ENCODE measurements at regions not wholly inside any gene's neighbourhood (a gene's known extent, or its start where the extent isn't known, plus 50 kb on each side); places are given as distances from the start of the nearest gene placed in this dataset.

GRCh38 chr3:188031121-188031520 is 122.8 kb upstream of the LPP start:
- no peaks in the 10 kb centered on the region for H3K9me3 ChIP-seq (ENCODE audit: control insufficient read depth, low read depth, low read length)
- peak in 1 of 2 donors; percentile 43 for DNase-seq
- no peaks in the 10 kb centered on the region for H3K36me3 ChIP-seq (ENCODE audit: control insufficient read depth, insufficient read depth, low read length)
- no peaks in the 10 kb centered on the region for H3K27me3 ChIP-seq (ENCODE audit: control insufficient read depth, insufficient read depth, low read length)
- no CpG with 5 or more reads among the region's 2 CpGs for WGBS (ENCODE audit: insufficient coverage, low lambda C conversion rate)
- H3K27ac ChIP-seq (ENCODE audit: low read length), result no peak overlapping the region
- H3K4me3 ChIP-seq (ENCODE audit: low read length), result no peak overlapping the region
- H3K4me1 ChIP-seq (ENCODE audit: control insufficient read depth, insufficient read depth, low read length), result peaks cover 15% of the 10 kb centered on the region

DNA sequence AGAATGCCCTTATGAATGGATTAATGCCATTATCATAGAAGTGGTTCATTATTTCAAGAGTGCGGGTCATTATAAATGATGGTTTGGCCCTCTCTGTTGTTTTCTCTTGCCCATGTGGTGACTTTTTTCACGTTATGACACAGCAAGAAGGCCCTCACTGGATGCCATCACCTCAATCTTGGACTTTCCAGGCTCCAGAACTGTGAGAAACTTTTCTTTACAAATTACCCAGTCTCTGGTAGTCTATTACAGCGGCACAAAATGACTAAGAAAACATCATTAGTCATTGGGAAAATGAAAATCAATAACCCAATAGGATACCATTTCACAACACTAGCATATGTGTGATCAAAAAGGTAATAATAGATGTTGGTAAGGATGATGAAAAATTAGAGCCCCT is 119.0 kb upstream of the LPP start:
- Histone ChIP-seq H3K9me3 (ENCODE audit: control insufficient read depth, low read depth, low read length) (no peaks in the 10 kb centered on the region), H3K27me3 (ENCODE audit: control insufficient read depth, insufficient read depth, low read length) (no peaks in the 10 kb centered on the region), H3K4me1 (ENCODE audit: control insufficient read depth, insufficient read depth, low read length) (peaks cover 26% of the 10 kb centered on the region), H3K27ac (ENCODE audit: low read length) (no peak overlapping the region), H3K36me3 (ENCODE audit: control insufficient read depth, insufficient read depth, low read length) (no peaks in the 10 kb centered on the region), H3K4me3 (ENCODE audit: low read length) (no peak overlapping the region)
- DNase-seq, result no peak
- WGBS (ENCODE audit: insufficient coverage, low lambda C conversion rate), result 100% methylated on average over 1 of the region's 3 CpGs

- no peaks in the 10 kb centered on the region for H3K36me3 ChIP-seq (ENCODE audit: control insufficient read depth, insufficient read depth, low read length)
- peaks cover 26% of the 10 kb centered on the region for H3K4me1 ChIP-seq (ENCODE audit: control insufficient read depth, insufficient read depth, low read length)
- peak overlapping the region; percentile 71 for H3K27ac ChIP-seq (ENCODE audit: low read length)
- no CpG with 5 or more reads among the region's 3 CpGs for WGBS (ENCODE audit: insufficient coverage, low lambda C conversion rate)
- H3K4me3 ChIP-seq (ENCODE audit: low read length), result no peak overlapping the region
- no peaks in the 10 kb centered on the region for H3K27me3 ChIP-seq (ENCODE audit: control insufficient read depth, insufficient read depth, low read length)
- H3K9me3 ChIP-seq (ENCODE audit: control insufficient read depth, low read depth, low read length), result no peaks in the 10 kb centered on the region
- DNase-seq, result peak; percentile 85 to 92
Observed at GRCh38 chr3:188036375-188037194, 117.4 kb upstream of the LPP start.

DNA sequence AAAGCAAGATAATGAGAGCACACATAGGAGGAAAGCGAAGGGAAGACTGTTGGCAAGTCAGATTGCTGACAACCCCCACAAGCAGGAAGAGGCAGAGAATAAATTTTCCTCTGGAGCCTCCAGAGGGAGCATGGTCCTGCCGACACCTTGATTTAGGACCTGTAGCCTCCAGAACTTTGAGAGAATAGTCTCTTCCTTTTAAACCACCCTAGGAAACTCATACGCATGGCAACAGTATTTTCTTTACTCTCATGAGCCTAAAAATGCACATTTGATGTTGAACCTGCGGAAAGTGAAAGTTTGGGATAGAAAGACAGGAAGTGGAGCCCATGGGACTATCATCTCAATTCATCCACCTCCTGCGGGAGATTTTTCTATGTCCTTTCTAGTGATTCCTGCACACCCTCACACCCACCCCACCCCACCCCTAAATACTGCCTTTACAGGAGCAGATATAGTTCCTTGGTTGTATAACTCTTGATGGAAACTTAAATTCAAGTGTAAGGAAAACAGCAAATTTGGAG is 116.7 kb upstream of the LPP start:
- 40% methylated on average over 2 of the region's 5 CpGs for WGBS (ENCODE audit: insufficient coverage, low lambda C conversion rate)
- peak; percentile 56 to 74 for DNase-seq
- Histone ChIP-seq H3K36me3 (ENCODE audit: control insufficient read depth, insufficient read depth, low read length) (no peaks in the 10 kb centered on the region), H3K27me3 (ENCODE audit: control insufficient read depth, insufficient read depth, low read length) (no peaks in the 10 kb centered on the region), H3K4me3 (ENCODE audit: low read length) (no peak overlapping the region), H3K4me1 (ENCODE audit: control insufficient read depth, insufficient read depth, low read length) (peaks cover 26% of the 10 kb centered on the region), H3K27ac (ENCODE audit: low read length) (peak overlapping the region; percentile 71), H3K9me3 (ENCODE audit: control insufficient read depth, low read depth, low read length) (no peaks in the 10 kb centered on the region)

DNA sequence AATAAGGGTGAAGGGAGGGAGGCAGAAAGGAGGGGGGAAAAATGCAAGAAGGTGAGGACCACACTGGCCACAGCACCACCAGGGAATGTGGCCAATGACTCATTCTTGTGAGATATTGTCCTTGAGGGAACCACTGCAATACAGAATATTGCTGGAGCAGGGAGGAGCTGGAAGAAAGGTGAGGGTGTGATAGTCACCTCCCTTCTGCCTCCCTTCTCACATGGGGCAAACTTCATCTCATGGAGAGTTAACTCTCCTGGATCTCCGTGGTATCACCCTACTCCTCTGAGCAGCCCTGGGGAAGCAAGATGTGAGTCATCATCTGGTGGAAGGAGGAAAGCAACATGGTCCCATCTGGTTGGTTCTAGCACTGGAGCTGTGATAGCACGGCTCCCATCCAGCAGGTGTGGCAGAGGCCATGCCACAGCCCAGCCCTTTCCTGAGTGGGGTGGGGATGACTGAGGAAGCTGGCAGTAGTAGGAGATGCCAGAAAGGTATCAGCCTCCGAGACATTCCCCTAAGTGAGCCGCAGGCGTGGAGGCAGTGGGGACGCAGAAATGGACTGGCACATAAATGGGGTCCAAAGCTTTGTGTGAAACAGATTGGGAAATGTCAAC is 115.9 kb upstream of the LPP start:
- H3K36me3 ChIP-seq (ENCODE audit: control insufficient read depth, insufficient read depth, low read length), result no peaks in the 10 kb centered on the region
- peaks cover 26% of the 10 kb centered on the region for H3K4me1 ChIP-seq (ENCODE audit: control insufficient read depth, insufficient read depth, low read length)
- peak; percentile 61 to 77 for DNase-seq
- H3K4me3 ChIP-seq (ENCODE audit: low read length), result no peak overlapping the region
- no CpG with 5 or more reads among the region's 6 CpGs for WGBS (ENCODE audit: insufficient coverage, low lambda C conversion rate)
- no peaks in the 10 kb centered on the region for H3K27me3 ChIP-seq (ENCODE audit: control insufficient read depth, insufficient read depth, low read length)
- no peaks in the 10 kb centered on the region for H3K9me3 ChIP-seq (ENCODE audit: control insufficient read depth, low read depth, low read length)
- H3K27ac ChIP-seq (ENCODE audit: low read length), result peak overlapping the region; percentile 71

GRCh38 chr3:188041193-188041592 is 112.8 kb upstream of the LPP start:
- no peaks in the 10 kb centered on the region for H3K36me3 ChIP-seq (ENCODE audit: control insufficient read depth, insufficient read depth, low read length)
- no peak overlapping the region for H3K4me3 ChIP-seq (ENCODE audit: low read length)
- H3K9me3 ChIP-seq (ENCODE audit: control insufficient read depth, low read depth, low read length), result no peaks in the 10 kb centered on the region
- no peak overlapping the region for H3K27ac ChIP-seq (ENCODE audit: low read length)
- H3K4me1 ChIP-seq (ENCODE audit: control insufficient read depth, insufficient read depth, low read length), result peaks cover 19% of the 10 kb centered on the region
- WGBS (ENCODE audit: insufficient coverage, low lambda C conversion rate), result no CpG with 5 or more reads among the region's 1 CpG
- DNase-seq, result no peak
- H3K27me3 ChIP-seq (ENCODE audit: control insufficient read depth, insufficient read depth, low read length), result no peaks in the 10 kb centered on the region

DNA sequence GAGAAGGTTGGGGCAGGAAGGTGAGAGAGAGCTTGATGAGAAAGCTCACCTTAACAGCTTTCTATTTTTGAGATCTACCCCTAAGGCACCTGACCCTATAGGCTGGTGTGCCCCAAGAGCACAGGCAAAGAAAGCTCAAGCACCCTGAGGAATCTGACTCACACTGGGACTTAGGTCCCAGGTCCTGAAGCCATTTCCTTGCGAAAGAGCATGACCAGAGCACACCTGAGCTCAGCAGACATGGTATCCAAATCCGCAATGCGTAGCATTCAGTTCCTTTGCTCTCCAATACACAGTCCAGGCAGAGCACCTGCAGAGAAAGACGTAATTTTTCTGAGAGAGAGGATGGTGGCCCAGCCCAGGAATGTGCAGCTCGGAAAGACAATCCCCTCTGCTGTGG is 112.1 kb upstream of the LPP start:
- no CpG with 5 or more reads among the region's 5 CpGs for WGBS (ENCODE audit: insufficient coverage, low lambda C conversion rate)
- Histone ChIP-seq H3K4me3 (ENCODE audit: low read length) (no peak overlapping the region), H3K27ac (ENCODE audit: low read length) (no peak overlapping the region), H3K27me3 (ENCODE audit: control insufficient read depth, insufficient read depth, low read length) (no peaks in the 10 kb centered on the region), H3K36me3 (ENCODE audit: control insufficient read depth, insufficient read depth, low read length) (no peaks in the 10 kb centered on the region), H3K4me1 (ENCODE audit: control insufficient read depth, insufficient read depth, low read length) (peaks cover 20% of the 10 kb centered on the region), H3K9me3 (ENCODE audit: control insufficient read depth, low read depth, low read length) (no peaks in the 10 kb centered on the region)
- DNase-seq, result peak in 1 of 2 donors; percentile 57

DNA sequence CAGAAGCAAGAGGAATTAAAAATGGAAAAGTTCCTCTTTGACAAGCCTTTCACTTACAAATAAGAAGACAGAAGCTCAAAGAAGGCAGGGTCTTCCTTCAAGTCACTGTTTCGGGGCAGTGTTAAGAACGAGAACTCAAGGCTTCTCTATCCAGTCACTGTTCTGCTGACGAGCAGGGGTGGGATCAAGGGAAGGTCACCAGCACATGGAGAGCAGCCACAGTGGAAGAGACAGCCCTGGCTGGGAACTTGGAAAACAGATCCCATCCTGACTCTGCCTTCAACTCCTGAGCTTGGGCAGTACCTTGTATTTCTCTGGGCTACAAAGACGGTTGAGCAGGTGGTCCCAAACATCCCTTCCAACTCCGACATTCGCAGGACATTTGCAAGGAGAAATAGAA is 111.5 kb upstream of the LPP start:
- Histone ChIP-seq H3K27me3 (ENCODE audit: control insufficient read depth, insufficient read depth, low read length) (no peaks in the 10 kb centered on the region), H3K9me3 (ENCODE audit: control insufficient read depth, low read depth, low read length) (no peaks in the 10 kb centered on the region), H3K4me3 (ENCODE audit: low read length) (no peak overlapping the region), H3K4me1 (ENCODE audit: control insufficient read depth, insufficient read depth, low read length) (peaks cover 14% of the 10 kb centered on the region), H3K27ac (ENCODE audit: low read length) (no peak overlapping the region), H3K36me3 (ENCODE audit: control insufficient read depth, insufficient read depth, low read length) (no peaks in the 10 kb centered on the region)
- no CpG with 5 or more reads among the region's 6 CpGs for WGBS (ENCODE audit: insufficient coverage, low lambda C conversion rate)
- no peak for DNase-seq

DNA sequence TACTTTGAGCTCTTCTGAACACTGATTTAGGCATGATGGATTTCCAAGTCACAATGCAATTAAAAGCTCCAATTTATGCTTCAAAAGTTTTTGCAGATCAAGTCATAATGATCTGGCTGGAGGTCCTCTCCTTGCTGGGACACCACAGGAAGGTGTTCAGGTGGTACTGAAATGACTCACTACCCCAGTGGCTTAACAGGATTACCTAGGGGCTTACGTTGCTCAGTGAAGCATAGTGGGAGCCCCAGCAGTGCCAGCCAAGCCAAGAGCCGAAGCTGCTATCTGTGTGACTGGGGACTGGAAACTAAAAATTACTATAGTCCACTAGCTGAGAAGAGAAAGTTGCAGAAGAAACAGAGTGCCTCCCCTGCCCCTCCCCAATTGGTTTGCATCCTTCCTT is 110.1 kb upstream of the LPP start:
- H3K27me3 ChIP-seq (ENCODE audit: control insufficient read depth, insufficient read depth, low read length), result no peaks in the 10 kb centered on the region
- no peaks in the 10 kb centered on the region for H3K36me3 ChIP-seq (ENCODE audit: control insufficient read depth, insufficient read depth, low read length)
- H3K27ac ChIP-seq (ENCODE audit: low read length), result no peak overlapping the region
- H3K4me3 ChIP-seq (ENCODE audit: low read length), result no peak overlapping the region
- no CpG with 5 or more reads among the region's 2 CpGs for WGBS (ENCODE audit: insufficient coverage, low lambda C conversion rate)
- no peak for DNase-seq
- H3K9me3 ChIP-seq (ENCODE audit: control insufficient read depth, low read depth, low read length), result no peaks in the 10 kb centered on the region
- peaks cover 5% of the 10 kb centered on the region for H3K4me1 ChIP-seq (ENCODE audit: control insufficient read depth, insufficient read depth, low read length)

DNA sequence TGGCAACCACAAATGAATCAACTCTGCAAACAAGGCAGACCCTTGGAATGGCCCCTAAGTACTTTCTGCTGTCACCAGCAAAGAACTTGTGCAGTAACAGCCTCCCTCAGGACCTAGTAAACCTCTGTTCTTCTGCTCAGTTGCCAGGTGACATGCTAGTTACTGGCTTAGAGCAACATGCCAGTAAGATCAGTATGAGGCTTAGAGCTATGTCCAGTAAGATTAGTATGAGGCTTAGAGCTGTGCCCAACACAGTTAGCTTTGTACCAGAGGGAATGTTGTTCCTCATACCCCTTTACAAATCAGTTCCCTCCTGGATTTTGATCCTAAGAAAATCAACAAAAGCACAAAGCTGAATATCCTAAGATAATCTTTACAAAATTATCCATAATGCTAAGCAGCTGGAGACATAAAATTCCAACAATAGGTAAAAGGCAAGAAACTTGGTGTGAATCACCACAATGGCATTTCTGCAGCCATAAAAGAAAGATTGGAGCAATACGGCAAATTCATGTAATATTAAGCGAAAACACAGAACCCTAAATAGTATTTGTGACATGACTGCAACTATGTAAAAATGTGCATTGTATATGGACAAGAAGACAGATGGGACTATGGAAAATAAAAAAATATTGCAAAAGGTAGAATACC is 107.3 kb upstream of the LPP start:
- no peaks in the 10 kb centered on the region for H3K9me3 ChIP-seq (ENCODE audit: control insufficient read depth, low read depth, low read length)
- no peak overlapping the region for H3K4me3 ChIP-seq (ENCODE audit: low read length)
- H3K27ac ChIP-seq (ENCODE audit: low read length), result no peak overlapping the region
- no peaks in the 10 kb centered on the region for H3K27me3 ChIP-seq (ENCODE audit: control insufficient read depth, insufficient read depth, low read length)
- H3K4me1 ChIP-seq (ENCODE audit: control insufficient read depth, insufficient read depth, low read length), result peaks cover 8% of the 10 kb centered on the region
- H3K36me3 ChIP-seq (ENCODE audit: control insufficient read depth, insufficient read depth, low read length), result no peaks in the 10 kb centered on the region
- WGBS (ENCODE audit: insufficient coverage, low lambda C conversion rate), result 100% methylated on average over 2 of the region's 2 CpGs
- no peak for DNase-seq

Measured in large intestine (tissue), 3 donors.